Right atrium auricular region (tissue), 2 donors: ENCODE measurements at regions not wholly inside any gene's neighbourhood (a gene's known extent, or its start where the extent isn't known, plus 50 kb on each side); places are given as distances from the start of the nearest gene placed in this dataset.

Source experiments
- DNase-seq: peaks from one replicate; pipeline ENCODE4 v3.0.0-alpha.2; 2019; ENCODE audit warnings: low spot score
- H3K27ac ChIP-seq, 2 donors: fragments of 200-600 bp; sonication (generic); 1 replicate in 1 of 2; 2 replicates in 1 of 2; pipeline ENCODE4 v1.5.1; 2016 to 2019
- H3K27me3 ChIP-seq, 2 donors: fragments of 200-600 bp; sonication (generic); one replicate each; pipeline versions ENCODE4 v1.5.1 to v1.6.0; 2017 to 2019
- H3K36me3 ChIP-seq: fragments of 200-600 bp; sonication (generic); one replicate; pipeline ENCODE4 v1.5.1; 2016
- H3K4me1 ChIP-seq, 2 donors: fragments of 200-600 bp; sonication (generic); one replicate each; pipeline versions ENCODE4 v1.5.1 to v1.6.0; 2017 to 2019
- H3K4me3 ChIP-seq, 2 donors: fragments of 200-600 bp; sonication (generic); 1 replicate in 1 of 2; 2 replicates in 1 of 2; pipeline ENCODE4 v1.5.1; 2017 to 2019; ENCODE audit warnings: mild to moderate bottlenecking in 1 of 2, moderate library complexity in 1 of 2
- H3K9me3 ChIP-seq, 2 donors: fragments of 200-600 bp; sonication (generic); one replicate each; pipeline ENCODE4 v1.5.1; 2019
- CTCF ChIP-seq, 2 donors: fragments of 200-600 bp; sonication (generic); IDR thresholded peaks; one replicate each; pipeline ENCODE4 v1.5.1; 2019; ENCODE audit warnings: antibody characterized with exemption in 2 of 2

DNA sequence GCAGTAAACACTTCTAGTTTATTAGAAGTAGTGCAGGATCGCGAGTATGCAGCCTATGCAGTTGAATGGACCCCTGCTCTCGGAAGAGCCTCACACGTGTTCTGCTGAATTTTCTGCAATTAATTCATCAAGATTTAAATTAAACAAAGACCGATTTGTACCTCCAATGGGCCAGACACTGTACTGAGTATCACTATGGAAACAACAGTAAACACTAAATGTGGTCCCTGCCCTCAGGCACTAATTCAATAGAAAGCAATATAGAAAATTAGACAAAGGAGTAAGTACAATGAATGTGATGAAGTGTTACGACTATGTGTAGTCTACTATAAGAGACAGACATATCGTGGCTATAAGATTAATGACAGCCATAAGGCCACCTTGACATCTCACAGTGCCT lies 740.3 kb upstream of the FRG1 start:
- no peaks in the 10 kb centered on the region for H3K9me3 ChIP-seq
- no peaks in the 10 kb centered on the region for H3K27me3 ChIP-seq
- H3K27ac ChIP-seq, result no peak overlapping the region
- no peak overlapping the region for H3K4me3 ChIP-seq
- TF ChIP-seq CTCF (IDR thresholded peaks at IDR 0.05), result no peak
- DNase-seq, result no peak
- H3K36me3 ChIP-seq, result no peaks in the 10 kb centered on the region
- no peaks in the 10 kb centered on the region for H3K4me1 ChIP-seq

DNA sequence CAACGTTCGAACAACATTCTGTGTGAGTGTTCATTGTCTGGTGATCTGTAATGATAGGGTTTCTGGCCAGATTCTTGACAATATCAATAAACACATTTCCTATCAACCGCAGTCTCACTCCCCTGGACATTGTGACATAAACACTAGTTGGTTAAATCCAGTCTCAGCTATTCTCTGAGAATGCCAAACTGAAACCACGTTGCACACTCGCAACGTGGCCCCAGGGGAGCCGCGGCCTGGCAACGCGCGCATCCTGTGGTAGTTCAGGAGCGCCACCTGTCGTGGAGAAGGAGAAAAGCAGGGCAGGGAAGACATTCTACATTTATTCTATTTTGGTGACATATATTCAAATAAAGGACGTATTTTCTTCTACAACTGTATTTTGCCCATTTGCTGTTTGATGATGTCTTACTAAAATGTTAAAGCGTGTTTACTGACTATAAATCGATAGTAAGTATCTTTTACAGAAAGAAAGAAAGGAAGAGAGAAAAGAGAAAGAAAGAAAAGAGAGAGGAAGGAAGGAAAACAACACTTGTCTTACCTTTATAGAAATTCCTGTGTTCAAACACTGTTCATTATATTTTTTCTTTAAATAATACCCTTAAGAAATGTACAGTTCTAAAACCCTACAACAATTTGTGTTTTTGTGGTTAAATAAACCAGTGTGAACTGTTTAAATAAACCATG lies 738.3 kb upstream of the FRG1 start:
- H3K27me3 ChIP-seq, result no peaks in the 10 kb centered on the region
- H3K4me1 ChIP-seq, result no peaks in the 10 kb centered on the region
- no peaks in the 10 kb centered on the region for H3K36me3 ChIP-seq
- peak; percentile 66 to 82 for TF ChIP-seq CTCF (IDR thresholded peaks at IDR 0.05)
- no peak overlapping the region for H3K27ac ChIP-seq
- DNase-seq, result peak; percentile 61
- no peaks in the 10 kb centered on the region for H3K9me3 ChIP-seq
- H3K4me3 ChIP-seq, result no peak overlapping the region

- DNase-seq, result no peak
- Histone ChIP-seq H3K4me1 (no peaks in the 10 kb centered on the region), H3K9me3 (no peaks in the 10 kb centered on the region), H3K27me3 (no peaks in the 10 kb centered on the region), H3K27ac (no peak overlapping the region), H3K4me3 (no peak overlapping the region), H3K36me3 (no peaks in the 10 kb centered on the region)
- TF ChIP-seq CTCF (IDR thresholded peaks at IDR 0.05), result no peak
Observed at GRCh38 chr4:189202869-189203271, 737.8 kb upstream of the FRG1 start.

DNA sequence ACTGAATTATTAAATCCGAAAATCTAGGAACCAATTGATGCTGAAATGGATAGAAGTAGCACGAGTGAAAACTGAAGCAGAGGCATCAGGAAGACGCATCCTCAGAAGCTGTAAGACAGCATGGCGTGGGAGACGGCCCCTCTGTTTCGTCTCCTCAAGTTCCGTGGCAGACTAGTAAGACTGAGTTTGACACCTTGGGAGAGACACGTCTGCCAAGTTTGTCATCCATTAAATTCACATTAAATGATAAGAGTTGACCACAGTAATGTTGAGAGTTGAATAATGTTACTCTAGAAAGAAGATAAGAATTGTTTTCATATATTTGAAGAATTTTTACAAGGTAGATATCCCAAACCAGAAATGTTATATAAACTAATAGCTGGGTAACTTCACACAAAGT lies 736.1 kb upstream of the FRG1 start:
- no peaks in the 10 kb centered on the region for H3K27me3 ChIP-seq

GRCh38 chr4:189206953-189207352 lies 733.7 kb upstream of the FRG1 start:
- Histone ChIP-seq H3K36me3 (no peaks in the 10 kb centered on the region), H3K4me3 (no peak overlapping the region), H3K27me3 (no peaks in the 10 kb centered on the region), H3K4me1 (no peaks in the 10 kb centered on the region), H3K27ac (no peak overlapping the region), H3K9me3 (no peaks in the 10 kb centered on the region)
- TF ChIP-seq CTCF (IDR thresholded peaks at IDR 0.05), result no peak
- no peak for DNase-seq

More for the DNA sequence above, 736.1 kb upstream of the FRG1 start:
- Histone ChIP-seq H3K27ac (no peak overlapping the region), H3K4me1 (no peaks in the 10 kb centered on the region), H3K9me3 (no peaks in the 10 kb centered on the region), H3K36me3 (no peaks in the 10 kb centered on the region), H3K4me3 (no peak overlapping the region)
- no peak for TF ChIP-seq CTCF (IDR thresholded peaks at IDR 0.05)
- no peak for DNase-seq

DNA sequence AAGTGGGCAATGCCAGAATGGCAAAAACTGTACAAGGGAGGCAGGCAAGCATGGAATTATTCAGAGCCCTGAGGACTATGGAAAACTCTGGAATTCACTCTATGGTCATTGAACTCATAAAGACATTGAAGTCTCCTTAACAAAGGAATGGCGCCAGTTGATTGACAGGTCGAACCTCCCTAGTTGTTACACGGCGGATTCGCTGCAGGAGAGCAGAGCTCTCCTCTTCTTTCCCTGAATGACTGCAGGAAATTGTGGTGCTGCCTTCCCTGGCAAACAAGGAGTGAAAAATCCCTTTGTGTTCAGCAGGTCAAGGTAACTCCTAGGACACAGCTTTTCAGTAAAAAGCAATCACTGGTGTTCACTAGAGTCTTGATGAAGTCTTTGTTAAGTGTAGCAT lies 732.8 kb upstream of the FRG1 start:
- Histone ChIP-seq H3K4me1 (no peaks in the 10 kb centered on the region), H3K27ac (no peak overlapping the region), H3K36me3 (no peaks in the 10 kb centered on the region), H3K4me3 (no peak overlapping the region), H3K9me3 (no peaks in the 10 kb centered on the region), H3K27me3 (no peaks in the 10 kb centered on the region)
- TF ChIP-seq CTCF (IDR thresholded peaks at IDR 0.05), result no peak
- DNase-seq, result no peak
